ENCODE measurements at regions not wholly inside any gene's neighbourhood (a gene's known extent, or its start where the extent isn't known, plus 50 kb on each side); places are given as distances from the start of the nearest gene placed in this dataset.

DNA sequence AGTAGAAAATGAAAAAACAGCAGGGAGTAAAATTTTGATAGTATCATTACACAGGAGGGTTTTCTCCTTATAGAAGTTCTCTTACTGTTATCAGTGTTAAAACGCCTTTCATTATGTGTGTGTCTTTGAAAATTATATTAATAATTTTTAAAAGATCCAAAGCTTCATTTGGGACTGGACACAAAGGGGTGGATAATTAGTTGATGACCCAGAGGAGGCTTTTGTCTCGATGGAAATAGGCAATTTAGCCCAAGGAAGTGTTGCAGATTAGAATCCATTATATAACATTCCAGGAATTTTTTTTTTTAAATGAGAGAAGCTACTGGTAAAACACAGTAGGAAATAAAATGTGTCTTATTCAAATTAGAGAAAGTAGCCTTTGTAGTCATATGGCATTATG, 1339.3 kb downstream of the FSTL5 start:
- Histone ChIP-seq H3K27me3 (no peaks in the 10 kb centered on the region), H3K4me1 (ENCODE audit: insufficient read depth) (no peaks in the 10 kb centered on the region), H3K4me3 (no peak overlapping the region), H3K9me3 (no peaks in the 10 kb centered on the region), H3K36me3 (no peaks in the 10 kb centered on the region), H3K27ac (no peak overlapping the region)
- WGBS, 3 donors = 47 to 59% (median 51%) methylated on average over 2 of the region's 2 CpGs
- TF ChIP-seq, protein P1, sequence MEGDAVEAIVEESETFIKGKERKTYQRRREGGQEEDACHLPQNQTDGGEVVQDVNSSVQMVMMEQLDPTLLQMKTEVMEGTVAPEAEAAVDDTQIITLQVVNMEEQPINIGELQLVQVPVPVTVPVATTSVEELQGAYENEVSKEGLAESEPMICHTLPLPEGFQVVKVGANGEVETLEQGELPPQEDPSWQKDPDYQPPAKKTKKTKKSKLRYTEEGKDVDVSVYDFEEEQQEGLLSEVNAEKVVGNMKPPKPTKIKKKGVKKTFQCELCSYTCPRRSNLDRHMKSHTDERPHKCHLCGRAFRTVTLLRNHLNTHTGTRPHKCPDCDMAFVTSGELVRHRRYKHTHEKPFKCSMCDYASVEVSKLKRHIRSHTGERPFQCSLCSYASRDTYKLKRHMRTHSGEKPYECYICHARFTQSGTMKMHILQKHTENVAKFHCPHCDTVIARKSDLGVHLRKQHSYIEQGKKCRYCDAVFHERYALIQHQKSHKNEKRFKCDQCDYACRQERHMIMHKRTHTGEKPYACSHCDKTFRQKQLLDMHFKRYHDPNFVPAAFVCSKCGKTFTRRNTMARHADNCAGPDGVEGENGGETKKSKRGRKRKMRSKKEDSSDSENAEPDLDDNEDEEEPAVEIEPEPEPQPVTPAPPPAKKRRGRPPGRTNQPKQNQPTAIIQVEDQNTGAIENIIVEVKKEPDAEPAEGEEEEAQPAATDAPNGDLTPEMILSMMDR (IDR thresholded peaks at IDR 0.05) = no peak
- TF ChIP-seq POLR2A (IDR thresholded peaks at IDR 0.05) = no peak
- no peak for TF ChIP-seq EP300 (IDR thresholded peaks at IDR 0.05)
- intact Hi-C loops (cut with DNase I) = no loop called here
- DNase-seq = no peak

DNA sequence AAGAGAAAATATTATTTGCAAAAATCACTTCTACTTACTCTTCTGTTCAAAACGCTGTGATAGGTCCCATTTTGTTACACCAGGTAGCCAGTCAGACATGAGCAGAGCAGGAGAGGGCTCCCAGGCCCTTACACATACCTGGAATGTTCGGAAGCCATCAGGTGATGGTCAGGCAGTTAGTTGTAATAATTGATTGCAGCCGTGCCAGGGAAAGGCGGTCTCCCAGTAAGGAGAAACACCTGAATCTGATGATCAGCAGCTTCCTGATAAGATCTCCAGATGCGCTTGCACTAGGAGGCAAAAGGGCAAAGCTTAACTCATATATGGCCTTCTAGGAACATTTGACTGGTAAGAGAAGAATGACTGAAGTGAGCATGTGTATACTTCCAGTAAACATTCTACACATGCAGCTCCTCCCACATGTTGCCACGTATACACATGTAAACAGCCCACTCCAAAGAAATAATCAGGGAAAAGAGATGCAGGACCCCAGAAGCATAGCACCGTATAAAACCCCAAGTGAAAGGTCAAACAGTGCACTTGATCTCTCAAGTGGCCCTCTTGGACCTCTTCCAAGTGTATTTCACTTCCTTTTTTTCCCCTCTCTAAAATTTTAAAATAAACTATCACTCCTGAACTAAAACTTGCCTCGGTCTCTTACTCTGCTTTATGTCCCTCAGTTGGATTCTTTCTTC, 1338.0 kb downstream of the FSTL5 start:
- Histone ChIP-seq H3K27me3 (no peaks in the 10 kb centered on the region), H3K27ac (no peak overlapping the region)
- WGBS, 3 donors = 86 to 88% (median 86%) methylated on average over 8 of the region's 8 CpGs

DNA sequence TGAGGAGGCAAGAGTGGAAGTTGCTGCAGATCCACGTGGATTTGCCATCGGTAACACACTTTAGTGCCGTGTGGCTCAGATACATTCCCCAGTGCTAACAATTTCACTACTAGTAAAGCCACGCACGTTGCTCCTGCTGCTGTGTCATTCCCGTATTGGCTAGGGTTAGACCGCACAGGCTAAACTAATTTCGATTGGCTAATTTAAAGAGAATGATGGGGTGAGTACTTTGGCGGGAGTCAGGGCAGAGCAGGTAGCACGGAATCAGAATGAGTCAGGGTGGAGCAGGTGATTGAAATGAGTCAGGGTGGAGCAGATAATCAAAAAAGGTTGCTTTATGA, 1337.5 kb downstream of the FSTL5 start:
- intact Hi-C loops (cut with DNase I) = no loop called here
- TF ChIP-seq POLR2A (IDR thresholded peaks at IDR 0.05) (no peak), EP300 (IDR thresholded peaks at IDR 0.05) (no peak)
- TF ChIP-seq, protein P1 (IDR thresholded peaks at IDR 0.05) = no peak
- 91 to 92% (median 91%) methylated on average over 10 of the region's 10 CpGs for WGBS, 3 donors

More for the DNA sequence above, 1338.0 kb downstream of the FSTL5 start:
- no peak for DNase-seq
- intact Hi-C loops (cut with DNase I) = no loop called here
- H3K4me1 ChIP-seq (ENCODE audit: insufficient read depth) = no peaks in the 10 kb centered on the region
- H3K4me3 ChIP-seq = no peak overlapping the region
- TF ChIP-seq POLR2A (IDR thresholded peaks at IDR 0.05) = no peak
- no peak for TF ChIP-seq EP300 (IDR thresholded peaks at IDR 0.05)
- TF ChIP-seq, protein P1 (IDR thresholded peaks at IDR 0.05) = no peak
- H3K36me3 ChIP-seq = no peaks in the 10 kb centered on the region
- no peaks in the 10 kb centered on the region for H3K9me3 ChIP-seq

DNA sequence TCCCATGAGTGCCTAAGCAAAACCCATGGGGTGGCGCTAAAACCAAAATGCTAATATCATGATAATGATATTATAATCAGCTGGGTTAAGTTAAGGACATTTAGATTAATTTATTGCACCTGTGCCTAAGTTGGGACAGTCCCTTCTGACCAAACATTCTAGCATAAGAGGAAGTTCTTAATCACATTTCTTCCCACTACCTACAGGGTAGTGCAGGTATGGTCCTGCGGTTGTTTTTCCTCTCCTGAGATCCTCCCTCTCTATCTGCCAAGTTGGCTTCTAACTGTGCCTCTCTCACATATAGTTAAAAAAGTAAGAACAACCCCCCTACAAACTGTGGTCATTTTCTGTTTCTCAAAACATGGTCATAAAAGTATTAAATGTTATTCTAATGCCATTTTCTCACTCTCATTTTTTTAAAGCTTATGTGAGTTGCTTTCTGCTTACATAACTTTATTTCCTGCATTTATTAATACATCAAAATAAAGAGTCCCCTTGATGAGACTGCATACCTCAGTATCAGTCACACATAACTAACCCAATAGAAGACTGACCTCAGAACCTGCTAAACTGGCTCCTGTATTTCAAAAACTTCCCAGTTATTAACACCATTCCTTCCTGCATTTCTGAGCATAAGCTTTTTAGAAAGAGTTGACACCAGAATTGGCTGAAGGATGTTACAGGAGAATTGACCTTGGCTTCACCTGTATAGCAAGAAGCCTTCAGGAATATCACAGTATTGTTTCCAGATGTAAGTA, 1332.5 kb downstream of the FSTL5 start:
- Histone ChIP-seq H3K4me3 (no peak overlapping the region), H3K4me1 (ENCODE audit: insufficient read depth) (no peaks in the 10 kb centered on the region), H3K9me3 (no peaks in the 10 kb centered on the region), H3K27ac (no peak overlapping the region), H3K36me3 (no peaks in the 10 kb centered on the region), H3K27me3 (no peaks in the 10 kb centered on the region)
- no peak for DNase-seq
- intact Hi-C loops (cut with DNase I) = no loop called here
- 90 to 100% (median 98%) methylated on average over 2 of the region's 2 CpGs for WGBS, 3 donors
- no peak for TF ChIP-seq EP300 (IDR thresholded peaks at IDR 0.05)
- no peak for TF ChIP-seq POLR2A (IDR thresholded peaks at IDR 0.05)
- TF ChIP-seq, protein P1 (IDR thresholded peaks at IDR 0.05) = no peak

More for the DNA sequence above, 1337.5 kb downstream of the FSTL5 start:
- Histone ChIP-seq H3K27ac (no peak overlapping the region), H3K4me1 (ENCODE audit: insufficient read depth) (no peaks in the 10 kb centered on the region), H3K9me3 (no peaks in the 10 kb centered on the region), H3K36me3 (no peaks in the 10 kb centered on the region), H3K27me3 (no peaks in the 10 kb centered on the region), H3K4me3 (no peak overlapping the region)
- DNase-seq = no peak

Data from ovary (tissue), 7 donors.